Retinal pigment epithelial cell (primary cell): ENCODE measurements at regions not wholly inside any gene's neighbourhood (a gene's known extent, or its start where the extent isn't known, plus 50 kb on each side); places are given as distances from the start of the nearest gene placed in this dataset.
A peak's percentile ranks its signal among the peaks of the same experiment; 100 is the strongest.

ENCODE experiments used
- DNase-seq: peaks from one replicate; pipeline ENCODE4 v3.0.0-alpha.2; 2010; ENCODE audit warnings: low read depth
- H3K4me3 ChIP-seq: 2 replicates; pipeline ENCODE4 v1.5.1; 2011; ENCODE audit warnings: mild to moderate bottlenecking, low read length, control low read depth, moderate library complexity
- TF ChIP-seq, protein P1 (sequence below): conservative IDR thresholded peaks from 2 replicates; pipeline ENCODE4 v1.5.1; 2011; ENCODE audit warnings: low read depth, low read length, control low read depth, inconsistent platforms

DNA sequence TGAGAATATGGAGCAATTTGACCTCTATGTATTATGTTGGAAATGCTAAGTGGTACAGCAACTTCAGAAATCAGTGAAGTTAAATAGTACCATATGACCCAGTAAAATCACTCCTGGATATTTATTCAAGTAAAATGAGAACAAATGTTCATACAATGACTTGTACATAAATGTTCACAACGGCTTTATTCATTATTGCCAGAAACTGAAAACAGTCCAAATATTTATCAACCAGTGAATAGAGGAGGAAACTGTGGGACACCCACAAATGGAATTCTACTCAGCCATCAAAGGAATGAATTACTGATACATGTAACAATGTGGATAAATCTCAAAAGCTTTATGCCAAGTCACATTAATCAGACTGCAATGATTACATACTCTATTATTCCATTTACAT is 416.3 kb downstream of the AASDHPPT start:
- H3K4me3 ChIP-seq = no peak overlapping the region
- TF ChIP-seq, protein P1, sequence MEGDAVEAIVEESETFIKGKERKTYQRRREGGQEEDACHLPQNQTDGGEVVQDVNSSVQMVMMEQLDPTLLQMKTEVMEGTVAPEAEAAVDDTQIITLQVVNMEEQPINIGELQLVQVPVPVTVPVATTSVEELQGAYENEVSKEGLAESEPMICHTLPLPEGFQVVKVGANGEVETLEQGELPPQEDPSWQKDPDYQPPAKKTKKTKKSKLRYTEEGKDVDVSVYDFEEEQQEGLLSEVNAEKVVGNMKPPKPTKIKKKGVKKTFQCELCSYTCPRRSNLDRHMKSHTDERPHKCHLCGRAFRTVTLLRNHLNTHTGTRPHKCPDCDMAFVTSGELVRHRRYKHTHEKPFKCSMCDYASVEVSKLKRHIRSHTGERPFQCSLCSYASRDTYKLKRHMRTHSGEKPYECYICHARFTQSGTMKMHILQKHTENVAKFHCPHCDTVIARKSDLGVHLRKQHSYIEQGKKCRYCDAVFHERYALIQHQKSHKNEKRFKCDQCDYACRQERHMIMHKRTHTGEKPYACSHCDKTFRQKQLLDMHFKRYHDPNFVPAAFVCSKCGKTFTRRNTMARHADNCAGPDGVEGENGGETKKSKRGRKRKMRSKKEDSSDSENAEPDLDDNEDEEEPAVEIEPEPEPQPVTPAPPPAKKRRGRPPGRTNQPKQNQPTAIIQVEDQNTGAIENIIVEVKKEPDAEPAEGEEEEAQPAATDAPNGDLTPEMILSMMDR = no peak
- no peak for DNase-seq

DNA sequence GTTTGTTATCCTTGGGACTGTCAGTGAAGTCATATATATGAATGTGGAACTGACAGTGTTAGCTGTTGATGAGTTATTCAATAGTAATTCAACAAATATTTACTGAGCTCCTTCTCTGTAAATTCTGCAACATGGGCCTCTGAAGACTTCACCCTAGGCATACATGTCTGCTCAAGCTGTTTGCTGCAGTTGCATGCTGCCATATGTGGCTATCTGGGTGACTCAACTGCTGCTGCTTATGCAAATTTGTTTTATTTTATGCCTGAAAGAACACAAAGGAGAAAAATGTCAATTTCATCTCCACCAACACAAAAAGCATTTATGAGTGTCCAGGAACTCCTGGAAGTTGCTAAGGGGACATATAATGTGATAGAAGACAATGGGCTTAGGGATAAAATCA is 417.6 kb downstream of the AASDHPPT start:
- H3K4me3 ChIP-seq = no peak overlapping the region
- TF ChIP-seq, protein P1 = no peak
- no peak for DNase-seq

DNA sequence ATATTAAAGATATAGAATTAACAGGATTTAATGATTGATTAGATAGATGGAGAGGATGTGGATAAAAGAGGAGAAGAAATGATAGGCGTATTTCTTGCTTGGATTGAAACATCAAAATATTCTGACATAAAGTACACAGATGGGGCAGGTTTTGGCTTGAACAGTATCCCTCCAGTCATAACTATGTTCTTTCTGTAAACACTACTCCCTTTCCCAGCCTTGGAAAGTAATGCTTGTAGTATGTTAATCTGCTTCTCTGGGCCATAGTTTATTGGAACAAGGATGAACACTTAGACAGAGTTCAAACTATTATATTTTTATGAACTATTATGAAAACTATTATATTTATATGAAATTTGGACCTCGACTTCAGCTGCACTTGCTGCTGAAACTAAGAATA is 419.2 kb downstream of the AASDHPPT start:
- no peak overlapping the region for H3K4me3 ChIP-seq
- TF ChIP-seq, protein P1 = no peak
- DNase-seq = no peak

DNA sequence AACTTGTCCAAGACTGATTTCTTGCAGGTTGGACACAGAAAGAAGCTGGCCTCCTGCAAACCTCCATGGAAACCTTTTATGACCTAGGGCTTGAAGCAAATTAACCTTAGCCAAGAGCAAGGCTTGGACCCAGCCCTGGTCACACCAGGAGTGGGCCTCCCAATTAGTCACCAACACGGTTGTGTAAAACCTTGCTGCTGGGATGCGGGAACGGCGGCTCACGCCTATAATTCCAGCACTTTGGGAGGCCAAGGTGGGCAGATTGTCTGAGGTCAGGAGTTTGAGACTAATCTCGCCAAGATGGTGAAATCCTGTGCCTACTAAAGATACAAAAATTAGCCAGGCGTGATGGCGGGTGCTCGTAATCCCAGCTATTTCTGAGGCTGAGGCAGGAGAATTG is 419.9 kb downstream of the AASDHPPT start:
- no peak overlapping the region for H3K4me3 ChIP-seq
- no peak for DNase-seq
- TF ChIP-seq, protein P1 = no peak

DNA sequence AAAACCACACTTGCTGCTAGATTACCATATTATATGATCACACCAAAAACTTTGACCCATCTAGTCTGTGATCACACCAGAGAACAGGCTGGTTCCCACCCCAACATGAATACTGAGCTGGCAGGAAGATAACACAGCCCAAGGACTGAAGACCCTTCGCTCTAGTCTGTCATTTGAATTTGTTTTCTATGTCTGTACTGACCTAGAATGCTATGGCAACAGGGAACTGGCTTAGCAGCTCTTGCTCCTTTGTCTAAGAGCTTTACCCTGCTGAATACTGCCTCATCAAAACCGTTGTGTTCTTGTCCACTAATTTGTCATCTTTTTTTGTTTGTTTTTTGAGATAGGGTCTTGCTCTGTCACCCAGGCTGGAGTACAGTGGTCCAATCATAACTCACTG is 420.4 kb downstream of the AASDHPPT start:
- H3K4me3 ChIP-seq = no peak overlapping the region
- TF ChIP-seq, protein P1 = no peak
- DNase-seq = no peak

DNA sequence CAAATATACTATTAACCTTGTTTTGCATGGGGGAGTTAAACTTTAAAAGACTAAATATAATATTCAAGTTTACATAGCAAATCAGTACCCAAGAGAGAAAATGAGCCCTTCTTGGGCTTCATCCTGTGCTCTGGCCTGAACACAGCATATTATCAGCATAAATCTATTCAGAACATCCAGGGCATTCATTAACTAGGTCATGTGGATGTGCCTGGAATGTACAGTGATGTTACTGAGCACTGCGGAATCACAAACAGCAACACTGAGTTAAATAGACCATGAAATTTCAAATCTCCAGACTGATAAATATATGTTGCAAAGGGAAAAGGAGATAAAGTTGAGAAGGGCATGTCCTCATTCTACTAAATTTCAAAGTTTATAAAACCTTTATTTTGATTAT is 426.4 kb downstream of the AASDHPPT start:
- no peak overlapping the region for H3K4me3 ChIP-seq
- DNase-seq = peak; percentile 46
- TF ChIP-seq, protein P1 = no peak

DNA sequence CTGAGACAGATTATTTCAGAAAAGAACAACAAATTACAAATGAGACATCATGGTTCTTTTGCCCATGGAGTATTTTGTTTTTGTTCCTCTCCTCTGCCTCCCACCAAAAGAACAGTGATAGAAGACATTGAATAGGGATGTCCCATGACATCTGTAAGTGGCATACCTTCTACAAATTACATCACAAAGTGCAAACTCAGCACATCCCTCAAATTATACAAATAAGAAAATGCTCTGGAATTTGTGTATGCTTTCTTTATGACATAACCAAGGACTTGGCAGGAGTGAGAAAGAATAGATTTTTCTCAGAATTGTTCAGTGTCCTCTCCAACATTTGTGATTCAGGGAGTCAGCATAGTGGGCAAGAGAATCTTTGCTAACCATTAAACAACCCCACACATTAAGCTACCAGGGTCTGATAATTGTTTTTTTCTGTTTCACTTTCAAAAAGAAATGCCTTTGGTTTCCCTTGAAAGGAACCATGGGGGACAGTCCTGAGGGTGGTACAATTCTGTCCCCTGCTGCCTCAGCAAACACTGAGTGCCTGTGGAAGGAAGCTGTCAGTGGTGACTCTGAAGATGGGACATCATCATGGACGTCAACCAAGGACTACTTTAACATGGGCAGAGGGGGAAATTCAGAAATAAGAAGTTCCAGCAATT is 430.3 kb downstream of the AASDHPPT start:
- H3K4me3 ChIP-seq = no peak overlapping the region
- no peak for DNase-seq
- TF ChIP-seq, protein P1 = no peak
